Hepatocyte (in vitro differentiated cells): ENCODE measurements at regions not wholly inside any gene's neighbourhood (a gene's known extent, or its start where the extent isn't known, plus 50 kb on each side); places are given as distances from the start of the nearest gene placed in this dataset.

Experiments
- EZH2 ChIP-seq: fragments of 200-600 bp; sonication (generic); IDR thresholded peaks from 2 replicates; pipeline ENCODE4 v1.6.1; 2016; ENCODE audit warnings: antibody characterized with exemption, mild to moderate bottlenecking, borderline replicate concordance
- EZH2phosphoT487 ChIP-seq: fragments of 200-600 bp; sonication (generic); IDR thresholded peaks from one replicate; pipeline ENCODE4 v1.6.1; 2018; ENCODE audit warnings: antibody characterized with exemption, mild to moderate bottlenecking, low read depth, moderate library complexity; ENCODE audit not compliant: unreplicated experiment, severe bottlenecking
- TF ChIP-seq, protein P1 (sequence below): fragments of 200-600 bp; sonication (generic); IDR thresholded peaks from 2 replicates; pipeline ENCODE4 v1.5.1; 2016; ENCODE audit warnings: antibody characterized with exemption, mild to moderate bottlenecking; ENCODE audit not compliant: poor library complexity

DNA sequence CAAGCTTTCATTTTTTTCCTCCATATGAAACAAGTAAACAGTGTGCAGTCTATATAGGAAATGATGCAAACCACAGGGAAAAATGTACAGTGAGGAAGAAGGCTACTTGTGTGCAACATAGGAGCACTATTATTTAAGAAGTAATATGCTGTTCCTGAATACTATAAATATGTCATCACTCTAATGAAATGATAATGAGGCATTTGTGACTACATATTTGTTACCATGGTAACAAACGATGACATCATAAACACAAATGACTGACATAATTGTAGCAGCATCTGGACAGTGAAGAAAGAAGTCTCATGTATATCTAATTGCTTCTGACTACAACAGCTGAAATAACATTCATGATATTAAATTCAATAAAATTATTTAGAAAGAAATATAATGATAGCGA is 164.8 kb downstream of the C7orf25 start:
- TF ChIP-seq, protein P1, sequence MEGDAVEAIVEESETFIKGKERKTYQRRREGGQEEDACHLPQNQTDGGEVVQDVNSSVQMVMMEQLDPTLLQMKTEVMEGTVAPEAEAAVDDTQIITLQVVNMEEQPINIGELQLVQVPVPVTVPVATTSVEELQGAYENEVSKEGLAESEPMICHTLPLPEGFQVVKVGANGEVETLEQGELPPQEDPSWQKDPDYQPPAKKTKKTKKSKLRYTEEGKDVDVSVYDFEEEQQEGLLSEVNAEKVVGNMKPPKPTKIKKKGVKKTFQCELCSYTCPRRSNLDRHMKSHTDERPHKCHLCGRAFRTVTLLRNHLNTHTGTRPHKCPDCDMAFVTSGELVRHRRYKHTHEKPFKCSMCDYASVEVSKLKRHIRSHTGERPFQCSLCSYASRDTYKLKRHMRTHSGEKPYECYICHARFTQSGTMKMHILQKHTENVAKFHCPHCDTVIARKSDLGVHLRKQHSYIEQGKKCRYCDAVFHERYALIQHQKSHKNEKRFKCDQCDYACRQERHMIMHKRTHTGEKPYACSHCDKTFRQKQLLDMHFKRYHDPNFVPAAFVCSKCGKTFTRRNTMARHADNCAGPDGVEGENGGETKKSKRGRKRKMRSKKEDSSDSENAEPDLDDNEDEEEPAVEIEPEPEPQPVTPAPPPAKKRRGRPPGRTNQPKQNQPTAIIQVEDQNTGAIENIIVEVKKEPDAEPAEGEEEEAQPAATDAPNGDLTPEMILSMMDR, result no peak
- TF ChIP-seq EZH2, result no peak
- no peak for TF ChIP-seq EZH2phosphoT487
